Calu3 (cell line): ENCODE measurements at regions not wholly inside any gene's neighbourhood (a gene's known extent, or its start where the extent isn't known, plus 50 kb on each side); places are given as distances from the start of the nearest gene placed in this dataset.

Experiments
- BruUV-seq: library from RNA; stranded (reverse); fragments of 400-500 nt; replicated peaks from 2 replicates; lab custom pipeline; 2021; lab: Mats Ljungman, UMichigan
- CTCF ChIA-PET: fragments of 300-600 bp; sonication (Branson Sonifier 250); formaldehyde crosslinking; loops from one replicate; lab custom pipeline; 2022; ENCODE audit warnings: antibody characterized with exemption; lab: Charles Lee
- DNase-seq: peaks from one replicate; pipeline ENCODE4 v3.0.0; 2022
- H3K27ac Mint-ChIP-seq: one replicate; pipeline ENCODE4 v1.8.0; 2022; ENCODE audit warnings: mixed read lengths; ENCODE audit not compliant: unreplicated experiment
- H3K27me3 Mint-ChIP-seq: one replicate; pipeline ENCODE4 v1.8.0; 2022; ENCODE audit warnings: mixed read lengths; ENCODE audit not compliant: unreplicated experiment
- H3K36me3 Mint-ChIP-seq: one replicate; pipeline ENCODE4 v1.8.0; 2022; ENCODE audit warnings: mild to moderate bottlenecking, moderate library complexity, mixed read lengths; ENCODE audit not compliant: insufficient read depth, unreplicated experiment
- H3K4me1 Mint-ChIP-seq: one replicate; pipeline ENCODE4 v1.8.0; 2022; ENCODE audit warnings: mild to moderate bottlenecking, low read depth, mixed read lengths; ENCODE audit not compliant: unreplicated experiment
- H3K4me3 Mint-ChIP-seq: one replicate; pipeline ENCODE4 v1.8.0; 2022; ENCODE audit warnings: mild to moderate bottlenecking, low read depth, moderate library complexity, mixed read lengths; ENCODE audit not compliant: unreplicated experiment
- H3K9me3 Mint-ChIP-seq: one replicate; pipeline ENCODE4 v1.8.0; 2022; ENCODE audit warnings: low read depth, mixed read lengths; ENCODE audit not compliant: unreplicated experiment
- intact Hi-C: fragments of 100-400 bp; cut with micrococcal nuclease; formaldehyde crosslinking; loops from one replicate; pipeline ENCODE4 v1.10.0; 2022; ENCODE audit not compliant: unreplicated experiment
- TF ChIP-seq, protein P1 (sequence below): fragments of 200-600 bp; IDR thresholded peaks from one replicate; pipeline ENCODE4 v1.8.0; 2022; ENCODE audit warnings: antibody characterized with exemption; ENCODE audit not compliant: unreplicated experiment

- no peak for DNase-seq
- TF ChIP-seq, protein P1, sequence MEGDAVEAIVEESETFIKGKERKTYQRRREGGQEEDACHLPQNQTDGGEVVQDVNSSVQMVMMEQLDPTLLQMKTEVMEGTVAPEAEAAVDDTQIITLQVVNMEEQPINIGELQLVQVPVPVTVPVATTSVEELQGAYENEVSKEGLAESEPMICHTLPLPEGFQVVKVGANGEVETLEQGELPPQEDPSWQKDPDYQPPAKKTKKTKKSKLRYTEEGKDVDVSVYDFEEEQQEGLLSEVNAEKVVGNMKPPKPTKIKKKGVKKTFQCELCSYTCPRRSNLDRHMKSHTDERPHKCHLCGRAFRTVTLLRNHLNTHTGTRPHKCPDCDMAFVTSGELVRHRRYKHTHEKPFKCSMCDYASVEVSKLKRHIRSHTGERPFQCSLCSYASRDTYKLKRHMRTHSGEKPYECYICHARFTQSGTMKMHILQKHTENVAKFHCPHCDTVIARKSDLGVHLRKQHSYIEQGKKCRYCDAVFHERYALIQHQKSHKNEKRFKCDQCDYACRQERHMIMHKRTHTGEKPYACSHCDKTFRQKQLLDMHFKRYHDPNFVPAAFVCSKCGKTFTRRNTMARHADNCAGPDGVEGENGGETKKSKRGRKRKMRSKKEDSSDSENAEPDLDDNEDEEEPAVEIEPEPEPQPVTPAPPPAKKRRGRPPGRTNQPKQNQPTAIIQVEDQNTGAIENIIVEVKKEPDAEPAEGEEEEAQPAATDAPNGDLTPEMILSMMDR, result no peak
- no TSS peak for BruUV-seq
- Mint-ChIP-seq H3K27ac (no peak overlapping the region), H3K27me3 (no peaks in the 10 kb centered on the region), H3K36me3 (no peaks in the 10 kb centered on the region), H3K9me3 (no peaks in the 10 kb centered on the region), H3K4me3 (no peak overlapping the region), H3K4me1 (no peaks in the 10 kb centered on the region)
- intact Hi-C loops, result no loop called here
- CTCF ChIA-PET, result no interaction called here
Measured at GRCh38 chr5:52041842-52042241, 658.6 kb downstream of the ISL1 start.

DNA sequence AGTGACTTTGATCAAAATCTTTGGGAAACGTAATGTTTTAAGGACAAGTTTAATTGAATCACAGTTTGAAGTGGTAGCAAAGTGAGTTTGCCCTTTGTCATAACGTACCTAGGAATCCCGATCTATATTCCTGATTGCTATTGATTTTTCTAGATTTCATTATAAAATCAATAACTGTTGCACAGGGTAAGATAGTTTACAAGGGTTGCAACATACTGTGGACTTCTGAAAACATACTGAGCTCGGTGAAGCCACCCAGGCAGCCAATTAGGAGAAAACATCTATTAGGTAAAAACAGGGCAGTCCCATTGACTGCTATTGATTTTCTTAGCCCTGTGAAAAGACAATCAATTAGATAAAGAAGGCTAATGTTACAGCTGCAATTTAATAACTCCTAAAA is 659.9 kb downstream of the ISL1 start:
- BruUV-seq, result no TSS peak
- TF ChIP-seq, protein P1, result no peak
- H3K36me3 Mint-ChIP-seq, result no peaks in the 10 kb centered on the region
- intact Hi-C loops, result no loop called here
- H3K9me3 Mint-ChIP-seq, result no peaks in the 10 kb centered on the region
- CTCF ChIA-PET, result no interaction called here
- H3K4me3 Mint-ChIP-seq, result no peak overlapping the region
- no peak for DNase-seq
- no peaks in the 10 kb centered on the region for H3K27me3 Mint-ChIP-seq
- no peak overlapping the region for H3K27ac Mint-ChIP-seq
- H3K4me1 Mint-ChIP-seq, result no peaks in the 10 kb centered on the region

- CTCF ChIA-PET, result no interaction called here
- intact Hi-C loops, result no loop called here
- H3K4me1 Mint-ChIP-seq, result no peaks in the 10 kb centered on the region
- H3K27me3 Mint-ChIP-seq, result no peaks in the 10 kb centered on the region
- H3K27ac Mint-ChIP-seq, result no peak overlapping the region
- H3K36me3 Mint-ChIP-seq, result no peaks in the 10 kb centered on the region
- no peak overlapping the region for H3K4me3 Mint-ChIP-seq
- TF ChIP-seq, protein P1, result no peak
- BruUV-seq, result no TSS peak
- DNase-seq, result no peak
- no peaks in the 10 kb centered on the region for H3K9me3 Mint-ChIP-seq
Measured at GRCh38 chr5:52043543-52043942, 660.3 kb downstream of the ISL1 start.

- Mint-ChIP-seq H3K4me1 (no peaks in the 10 kb centered on the region), H3K9me3 (no peaks in the 10 kb centered on the region), H3K27ac (no peak overlapping the region), H3K27me3 (no peaks in the 10 kb centered on the region), H3K4me3 (no peak overlapping the region), H3K36me3 (no peaks in the 10 kb centered on the region)
- no peak for DNase-seq
- no TSS peak for BruUV-seq
- intact Hi-C loops, result loop anchor here (10.0 kb wide), 1 partner anchor 93 kb away; no protein-coding TSS in a partner anchor
- CTCF ChIA-PET, result no interaction called here
- TF ChIP-seq, protein P1, result no peak
Measured at GRCh38 chr5:52051759-52052158, 668.5 kb downstream of the ISL1 start.

GRCh38 chr5:52063186-52063585 is 679.9 kb downstream of the ISL1 start:
- no TSS peak for BruUV-seq
- TF ChIP-seq, protein P1, result no peak
- intact Hi-C loops, result no loop called here
- H3K27ac Mint-ChIP-seq, result no peak overlapping the region
- H3K27me3 Mint-ChIP-seq, result no peaks in the 10 kb centered on the region
- H3K4me1 Mint-ChIP-seq, result peaks cover 10% of the 10 kb centered on the region
- no peak for DNase-seq
- peaks cover 2% of the 10 kb centered on the region for H3K9me3 Mint-ChIP-seq
- H3K36me3 Mint-ChIP-seq, result no peaks in the 10 kb centered on the region
- H3K4me3 Mint-ChIP-seq, result no peak overlapping the region
- CTCF ChIA-PET, result no interaction called here
